ENCODE measurements at regions not wholly inside any gene's neighbourhood (a gene's known extent, or its start where the extent isn't known, plus 50 kb on each side); places are given as distances from the start of the nearest gene placed in this dataset.
"Not testable (repeated sequence)": the region's sequence is repeated elsewhere in the genome, so short reads cannot be mapped to it uniquely, and the experiment has no call there.

- TF ChIP-seq CTCF (conservative IDR thresholded peaks at IDR 0.05): no peak
- no peak for TF ChIP-seq ZFX (IDR thresholded peaks at IDR 0.05)
- H3K27ac ChIP-seq: no peak overlapping the region
Measured at GRCh38 chr9:31574006-31574765, 810.3 kb upstream of the ACO1 start.

- TF ChIP-seq CTCF (conservative IDR thresholded peaks at IDR 0.05) (no peak), ZFX (IDR thresholded peaks at IDR 0.05) (no peak)
Measured at GRCh38 chr9:31582071-31582470, 802.4 kb upstream of the ACO1 start.

GRCh38 chr9:31582561-31582960, 801.9 kb upstream of the ACO1 start:
- TF ChIP-seq ZFX (IDR thresholded peaks at IDR 0.05) (no peak), CTCF (conservative IDR thresholded peaks at IDR 0.05) (no peak)
- H3K27ac ChIP-seq: no peak overlapping the region

More at GRCh38 chr9:31582071-31582470, 802.4 kb upstream of the ACO1 start:
- no peak overlapping the region for H3K27ac ChIP-seq

DNA sequence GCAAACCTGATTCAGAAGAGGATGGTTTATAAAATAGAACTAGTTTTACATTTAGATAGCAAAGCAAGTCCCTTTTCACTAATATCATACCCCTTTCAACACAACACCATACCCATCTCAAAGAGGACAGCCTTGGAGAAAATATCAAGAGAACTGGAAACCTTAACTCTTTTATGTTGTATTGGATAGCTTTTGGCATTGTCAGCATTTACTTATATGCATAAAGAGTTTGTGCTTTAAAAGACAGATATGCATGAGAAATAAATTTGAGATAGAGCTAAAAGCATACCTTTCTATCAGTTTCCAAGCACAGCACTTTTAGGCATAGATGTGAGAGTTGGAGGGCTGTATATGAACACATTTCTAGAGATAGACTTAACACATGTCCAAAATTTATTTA, 799.3 kb upstream of the ACO1 start:
- H3K27ac ChIP-seq: no peak overlapping the region
- TF ChIP-seq ZFX (IDR thresholded peaks at IDR 0.05) (no peak), CTCF (conservative IDR thresholded peaks at IDR 0.05) (no peak)

GRCh38 chr9:31587146-31587545, 797.3 kb upstream of the ACO1 start:
- TF ChIP-seq ZFX (IDR thresholded peaks at IDR 0.05) (no peak), CTCF (conservative IDR thresholded peaks at IDR 0.05) (no peak)
- H3K27ac ChIP-seq: no peak overlapping the region

GRCh38 chr9:31588006-31588405, 796.4 kb upstream of the ACO1 start:
- TF ChIP-seq ZFX (IDR thresholded peaks at IDR 0.05): no peak
- TF ChIP-seq CTCF (conservative IDR thresholded peaks at IDR 0.05): no peak
- H3K27ac ChIP-seq: no peak overlapping the region

DNA sequence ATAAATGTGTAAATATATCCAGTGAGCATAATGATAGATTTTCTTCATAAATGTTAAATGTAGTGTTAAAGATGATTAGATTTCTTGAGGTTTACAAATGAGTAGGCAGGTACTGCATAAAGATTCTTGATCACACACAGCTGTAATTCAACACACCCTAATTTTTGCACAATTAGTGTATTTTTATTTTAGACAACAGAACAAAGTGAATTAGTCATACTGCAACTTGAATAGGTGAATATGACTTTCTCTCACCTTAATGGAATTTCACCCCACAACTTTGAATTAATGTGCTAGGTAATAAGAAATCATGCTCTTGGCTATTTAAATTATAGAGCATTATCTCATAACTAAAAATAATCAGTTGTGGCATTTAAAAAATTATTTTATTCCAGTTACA, 795.7 kb upstream of the ACO1 start:
- TF ChIP-seq ZFX (IDR thresholded peaks at IDR 0.05): no peak
- no peak overlapping the region for H3K27ac ChIP-seq

GRCh38 chr9:31590091-31590490, 794.4 kb upstream of the ACO1 start:
- H3K27ac ChIP-seq: no peak overlapping the region
- TF ChIP-seq ZFX (IDR thresholded peaks at IDR 0.05) (no peak), CTCF (conservative IDR thresholded peaks at IDR 0.05) (no peak)

DNA sequence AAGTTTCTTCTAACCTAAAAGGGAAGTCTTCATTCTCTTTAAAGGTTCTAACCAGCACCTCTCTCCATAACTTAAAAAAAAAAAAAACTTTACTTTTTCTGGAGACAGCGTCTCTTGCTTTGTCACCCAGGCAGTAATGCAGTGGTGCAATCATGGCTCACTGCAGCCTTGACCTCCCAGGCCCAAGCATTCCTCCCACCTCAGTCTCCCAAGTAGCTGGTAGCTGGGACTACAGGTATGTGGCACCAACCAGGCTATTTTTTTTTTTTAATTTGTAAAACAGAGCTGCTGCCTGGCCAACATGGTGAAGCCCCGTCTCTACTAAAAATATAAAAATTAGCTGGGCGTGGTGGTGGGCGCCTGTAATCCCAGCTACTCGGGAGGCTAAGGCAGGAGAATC, 787.4 kb upstream of the ACO1 start:
- not testable (repeated sequence) for H3K27ac ChIP-seq

Measured in C4-2B (cell line).